ENCODE measurements at regions not wholly inside any gene's neighbourhood (a gene's known extent, or its start where the extent isn't known, plus 50 kb on each side); places are given as distances from the start of the nearest gene placed in this dataset.

GRCh38 chr14:58914279-58914855 is 274.1 kb upstream of the DAAM1 start:
- DNase-seq (peak in 3 of 5 donors; percentile 6 to 15 (median 8)), FAIRE-seq (no peak)
- Histone ChIP-seq H3K4me1 (ENCODE audit: control insufficient read depth in 2 of 3, insufficient read depth in 2 of 3, low read depth in 1 of 3, low read length in 3 of 3) (peaks cover 0 to 2% (median 0%) of the 10 kb centered on the region in 3 donors), H3K27me3 (ENCODE audit: control insufficient read depth, insufficient read depth, low read length) (no peaks in the 10 kb centered on the region), H3K27ac (ENCODE audit: low read depth in 2 of 2, low read length in 2 of 2) (no peak overlapping the region), H3K9ac (ENCODE audit: low read length in 3 of 3) (no peak overlapping the region), H3K9me3 (ENCODE audit: control insufficient read depth in 2 of 3, insufficient read depth in 1 of 3, low read length in 3 of 3) (no peaks in the 10 kb centered on the region), H3K36me3 (ENCODE audit: control insufficient read depth in 2 of 3, insufficient read depth in 3 of 3, low read length in 3 of 3) (no peaks in the 10 kb centered on the region), H3K4me3 (ENCODE audit: low read length in 3 of 3) (no peak overlapping the region)
- no peak for TF ChIP-seq CTCF (IDR thresholded peaks at IDR 0.05; ENCODE audit: borderline replicate concordance, extremely low read depth, insufficient read depth)
- intact Hi-C loops (cut with DNase I), result no loop called here

GRCh38 chr14:58915646-58916045 is 272.8 kb upstream of the DAAM1 start:
- no peak for TF ChIP-seq CTCF (IDR thresholded peaks at IDR 0.05; ENCODE audit: borderline replicate concordance, extremely low read depth, insufficient read depth)
- intact Hi-C loops (cut with DNase I), result no loop called here
- Histone ChIP-seq H3K9me3 (ENCODE audit: control insufficient read depth in 2 of 3, insufficient read depth in 1 of 3, low read length in 3 of 3) (no peaks in the 10 kb centered on the region), H3K4me1 (ENCODE audit: control insufficient read depth in 2 of 3, insufficient read depth in 2 of 3, low read depth in 1 of 3, low read length in 3 of 3) (peaks cover 0 to 2% (median 0%) of the 10 kb centered on the region in 3 donors), H3K4me3 (ENCODE audit: low read length in 3 of 3) (no peak overlapping the region), H3K27me3 (ENCODE audit: control insufficient read depth, insufficient read depth, low read length) (no peaks in the 10 kb centered on the region), H3K9ac (ENCODE audit: low read length in 3 of 3) (no peak overlapping the region), H3K27ac (ENCODE audit: low read depth in 2 of 2, low read length in 2 of 2) (no peak overlapping the region), H3K36me3 (ENCODE audit: control insufficient read depth in 2 of 3, insufficient read depth in 3 of 3, low read length in 3 of 3) (no peaks in the 10 kb centered on the region)
- no peak for FAIRE-seq
- DNase-seq, result no peak

GRCh38 chr14:58918066-58918738 is 270.3 kb upstream of the DAAM1 start:
- no peaks in the 10 kb centered on the region for H3K27me3 ChIP-seq (ENCODE audit: control insufficient read depth, insufficient read depth, low read length)
- intact Hi-C loops (cut with DNase I), result no loop called here
- H3K4me3 ChIP-seq (ENCODE audit: low read length in 3 of 3), result no peak overlapping the region

More at GRCh38 chr14:58918066-58918738, 270.3 kb upstream of the DAAM1 start:
- TF ChIP-seq CTCF (IDR thresholded peaks at IDR 0.05; ENCODE audit: borderline replicate concordance, extremely low read depth, insufficient read depth), result no peak
- H3K4me1 ChIP-seq (ENCODE audit: control insufficient read depth in 2 of 3, insufficient read depth in 2 of 3, low read depth in 1 of 3, low read length in 3 of 3), result peaks cover 0 to 2% (median 0%) of the 10 kb centered on the region in 3 donors
- no peaks in the 10 kb centered on the region for H3K9me3 ChIP-seq (ENCODE audit: control insufficient read depth in 2 of 3, insufficient read depth in 1 of 3, low read length in 3 of 3)
- FAIRE-seq (no peak), DNase-seq (no peak)
- H3K27ac ChIP-seq (ENCODE audit: low read depth in 2 of 2, low read length in 2 of 2), result no peak overlapping the region
- no peak overlapping the region for H3K9ac ChIP-seq (ENCODE audit: low read length in 3 of 3)
- no peaks in the 10 kb centered on the region for H3K36me3 ChIP-seq (ENCODE audit: control insufficient read depth in 2 of 3, insufficient read depth in 3 of 3, low read length in 3 of 3)

Measured in kidney (tissue), 13 donors.